Esophagus squamous epithelium (tissue), 4 donors: ENCODE measurements at regions not wholly inside any gene's neighbourhood (a gene's known extent, or its start where the extent isn't known, plus 50 kb on each side); places are given as distances from the start of the nearest gene placed in this dataset.

Source experiments
- POLR2A ChIP-seq, 4 donors: fragments of 450-650 bp; IDR thresholded peaks; one replicate each; pipeline ENCODE4 v1.6.1; 2017; ENCODE audit warnings: antibody characterized with exemption in 4 of 4, mild to moderate bottlenecking in 4 of 4, moderate library complexity in 3 of 4
- TF ChIP-seq, protein P1 (sequence below), 6 experiments: fragments of 450-650 bp in 4 of 6; fragments of 200-600 bp in 2 of 6; sonication (generic) in 2 of 6; IDR thresholded peaks; one replicate each; pipeline ENCODE4 v1.5.1; 2016 to 2019; ENCODE audit warnings: antibody characterized with exemption in 6 of 6, mild to moderate bottlenecking in 4 of 6, moderate library complexity in 4 of 6

- TF ChIP-seq, protein P1, sequence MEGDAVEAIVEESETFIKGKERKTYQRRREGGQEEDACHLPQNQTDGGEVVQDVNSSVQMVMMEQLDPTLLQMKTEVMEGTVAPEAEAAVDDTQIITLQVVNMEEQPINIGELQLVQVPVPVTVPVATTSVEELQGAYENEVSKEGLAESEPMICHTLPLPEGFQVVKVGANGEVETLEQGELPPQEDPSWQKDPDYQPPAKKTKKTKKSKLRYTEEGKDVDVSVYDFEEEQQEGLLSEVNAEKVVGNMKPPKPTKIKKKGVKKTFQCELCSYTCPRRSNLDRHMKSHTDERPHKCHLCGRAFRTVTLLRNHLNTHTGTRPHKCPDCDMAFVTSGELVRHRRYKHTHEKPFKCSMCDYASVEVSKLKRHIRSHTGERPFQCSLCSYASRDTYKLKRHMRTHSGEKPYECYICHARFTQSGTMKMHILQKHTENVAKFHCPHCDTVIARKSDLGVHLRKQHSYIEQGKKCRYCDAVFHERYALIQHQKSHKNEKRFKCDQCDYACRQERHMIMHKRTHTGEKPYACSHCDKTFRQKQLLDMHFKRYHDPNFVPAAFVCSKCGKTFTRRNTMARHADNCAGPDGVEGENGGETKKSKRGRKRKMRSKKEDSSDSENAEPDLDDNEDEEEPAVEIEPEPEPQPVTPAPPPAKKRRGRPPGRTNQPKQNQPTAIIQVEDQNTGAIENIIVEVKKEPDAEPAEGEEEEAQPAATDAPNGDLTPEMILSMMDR (IDR thresholded peaks at IDR 0.05) = no peak
- no peak for TF ChIP-seq POLR2A (IDR thresholded peaks at IDR 0.05)
Observed at GRCh38 chr16:79728048-79728922, 127.7 kb upstream of the MAF start.
